Endothelial cell of hepatic sinusoid (primary cell): ENCODE measurements at regions not wholly inside any gene's neighbourhood (a gene's known extent, or its start where the extent isn't known, plus 50 kb on each side); places are given as distances from the start of the nearest gene placed in this dataset.
"Not testable (repeated sequence)": the region's sequence is repeated elsewhere in the genome, so short reads cannot be mapped to it uniquely, and the experiment has no call there.

ENCODE experiments used
- in situ Hi-C: cut with HindIII; loops from 2 replicates; pipeline ENCODE4 v1.10.0; 2017; ENCODE audit warnings: low sequenced_read_pairs

- in situ Hi-C loops: loop anchor here (5.0 to 25.0 kb wide), 2 partner anchors 60 to 325 kb away; no protein-coding TSS in a partner anchor
Observed at GRCh38 chr6:11486959-11487358, 50.6 kb upstream of the TMEM170B start.

- in situ Hi-C loops: loop anchor here (5.0 to 25.0 kb wide), 2 partner anchors 59 to 324 kb away; no protein-coding TSS in a partner anchor
Observed at GRCh38 chr6:11486486-11486885, 51.1 kb upstream of the TMEM170B start.

- in situ Hi-C loops: loop anchor here (5.0 to 25.0 kb wide), 2 partner anchors 59 to 324 kb away; no protein-coding TSS in a partner anchor
Observed at GRCh38 chr6:11486051-11486450, 51.5 kb upstream of the TMEM170B start.

- in situ Hi-C loops: loop anchor here (5.0 to 25.0 kb wide), 2 partner anchors 58 to 323 kb away; no protein-coding TSS in a partner anchor
Observed at GRCh38 chr6:11485271-11485670, 52.3 kb upstream of the TMEM170B start.

GRCh38 chr6:11484441-11484840 is 53.1 kb upstream of the TMEM170B start:
- in situ Hi-C loops: loop anchor here (25.0 kb wide), 1 partner anchor 322 kb away; no protein-coding TSS in a partner anchor

- in situ Hi-C loops: loop anchor here (25.0 kb wide), 1 partner anchor 320 kb away; no protein-coding TSS in a partner anchor
Observed at GRCh38 chr6:11482616-11483015, 54.9 kb upstream of the TMEM170B start.

GRCh38 chr6:11480541-11480940 is 57.0 kb upstream of the TMEM170B start:
- in situ Hi-C loops: loop anchor here (25.0 kb wide), 1 partner anchor 318 kb away; no protein-coding TSS in a partner anchor

GRCh38 chr6:11479296-11479695 is 58.3 kb upstream of the TMEM170B start:
- in situ Hi-C loops: loop anchor here (25.0 kb wide), 1 partner anchor 317 kb away; no protein-coding TSS in a partner anchor

GRCh38 chr6:11478586-11478985 is 59.0 kb upstream of the TMEM170B start:
- in situ Hi-C loops: loop anchor here (25.0 kb wide), 1 partner anchor 316 kb away; no protein-coding TSS in a partner anchor

GRCh38 chr6:11475016-11475415 is 62.5 kb upstream of the TMEM170B start:
- in situ Hi-C loops: loop anchor here (25.0 kb wide), 1 partner anchor 313 kb away; no protein-coding TSS in a partner anchor

GRCh38 chr6:11473008-11473740 is 64.4 kb upstream of the TMEM170B start:
- in situ Hi-C loops: no loop called here

- in situ Hi-C loops: no loop called here
Observed at GRCh38 chr6:11471261-11471660, 66.3 kb upstream of the TMEM170B start.

- in situ Hi-C loops: no loop called here
Observed at GRCh38 chr6:11469684-11470083, 67.9 kb upstream of the TMEM170B start.

- in situ Hi-C loops: not testable (repeated sequence)
Observed at GRCh38 chr6:11468271-11468670, 69.3 kb upstream of the TMEM170B start.

- in situ Hi-C loops: no loop called here
Observed at GRCh38 chr6:11467364-11467763, 70.2 kb upstream of the TMEM170B start.

GRCh38 chr6:11463398-11463780 is 74.2 kb upstream of the TMEM170B start:
- in situ Hi-C loops: no loop called here

GRCh38 chr6:11462742-11463397 is 74.7 kb upstream of the TMEM170B start:
- in situ Hi-C loops: no loop called here

- in situ Hi-C loops: no loop called here
Observed at GRCh38 chr6:11460837-11461661, 76.5 kb upstream of the TMEM170B start.

GRCh38 chr6:11460001-11460668 is 77.4 kb upstream of the TMEM170B start:
- in situ Hi-C loops: no loop called here

GRCh38 chr6:11459079-11459610 is 78.4 kb upstream of the TMEM170B start:
- in situ Hi-C loops: no loop called here
